ENCODE measurements at regions not wholly inside any gene's neighbourhood (a gene's known extent, or its start where the extent isn't known, plus 50 kb on each side); places are given as distances from the start of the nearest gene placed in this dataset.

DNA sequence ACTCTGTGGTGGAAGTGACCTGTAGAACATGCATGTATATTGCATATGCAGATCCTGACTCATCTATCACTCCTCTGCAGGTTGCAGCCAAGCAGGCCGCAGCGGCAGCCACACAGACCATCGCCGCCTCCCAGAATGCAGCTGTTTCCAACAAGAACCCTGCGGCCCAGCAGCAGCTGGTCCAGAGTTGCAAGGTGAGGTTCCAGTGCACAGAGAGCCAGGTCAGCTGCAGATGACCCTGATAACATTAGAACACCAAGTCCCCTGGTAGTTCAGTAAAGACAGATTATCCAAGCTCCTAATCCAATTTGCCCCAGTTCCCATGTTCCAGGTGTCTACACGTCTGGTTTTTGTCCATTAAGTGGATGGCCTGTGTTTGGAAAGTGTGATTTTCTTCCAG lies 325.1 kb upstream of the TPM1 start:
- no peak for ATAC-seq
- no peaks in the 10 kb centered on the region for H3K4me1 ChIP-seq (ENCODE audit: control insufficient read depth, insufficient read depth, low read length)
- intact Hi-C loops (cut with DNase I), result no loop called here
- no peak for DNase-seq
- no peak overlapping the region for H3K27ac ChIP-seq (ENCODE audit: low read length)
- H3K4me3 ChIP-seq (ENCODE audit: low read length), result no peak overlapping the region
- 94% methylated on average over 6 of the region's 6 CpGs for WGBS
- no peaks in the 10 kb centered on the region for H3K27me3 ChIP-seq (ENCODE audit: control insufficient read depth, insufficient read depth)
- H3K9me3 ChIP-seq (ENCODE audit: control insufficient read depth, low read length), result no peaks in the 10 kb centered on the region

DNA sequence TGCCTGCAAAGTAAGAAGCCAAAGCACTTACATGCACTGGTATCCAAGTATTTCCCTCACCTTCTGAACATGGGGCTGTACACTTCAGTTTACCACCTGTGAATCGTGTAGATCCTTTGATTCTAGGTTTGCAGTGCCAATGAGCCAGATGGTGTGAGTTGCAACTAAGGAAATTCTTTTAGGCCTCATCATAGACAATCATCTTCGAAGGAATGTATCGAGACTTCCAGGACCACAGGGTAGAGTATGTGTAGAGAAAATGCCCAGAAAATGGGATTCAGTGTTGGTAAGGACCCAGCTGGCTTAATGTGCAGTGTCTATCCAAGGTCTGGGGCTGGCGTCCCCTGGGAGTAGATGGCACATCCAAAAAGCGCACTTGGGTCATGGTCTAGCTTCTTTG lies 323.2 kb upstream of the TPM1 start:
- WGBS, result 96% methylated on average over 5 of the region's 5 CpGs
- Histone ChIP-seq H3K4me3 (ENCODE audit: low read length) (no peak overlapping the region), H3K9me3 (ENCODE audit: control insufficient read depth, low read length) (no peaks in the 10 kb centered on the region), H3K27ac (ENCODE audit: low read length) (no peak overlapping the region), H3K4me1 (ENCODE audit: control insufficient read depth, insufficient read depth, low read length) (no peaks in the 10 kb centered on the region), H3K27me3 (ENCODE audit: control insufficient read depth, insufficient read depth) (no peaks in the 10 kb centered on the region)
- DNase-seq (no peak), ATAC-seq (no peak)
- intact Hi-C loops (cut with DNase I), result no loop called here

DNA sequence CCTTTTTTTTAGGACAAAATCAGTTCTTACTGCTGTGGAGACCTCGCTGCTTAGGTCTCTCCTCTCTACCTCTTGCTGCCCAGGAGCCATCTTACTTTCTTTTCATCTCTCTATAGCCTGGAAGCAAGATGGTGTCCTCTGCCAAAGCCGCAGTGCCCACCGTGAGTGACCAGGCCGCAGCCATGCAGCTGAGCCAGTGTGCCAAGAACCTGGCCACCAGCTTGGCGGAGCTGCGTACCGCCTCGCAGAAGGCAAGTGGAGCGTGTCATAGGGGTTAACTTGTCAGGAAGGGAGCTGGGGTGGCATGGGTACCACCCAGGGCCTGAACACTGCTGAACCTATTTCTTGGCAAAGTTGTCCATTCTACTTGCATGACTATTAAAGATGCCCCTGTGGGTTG lies 320.3 kb upstream of the TPM1 start:
- Histone ChIP-seq H3K27ac (ENCODE audit: low read length) (no peak overlapping the region), H3K4me1 (ENCODE audit: control insufficient read depth, insufficient read depth, low read length) (no peaks in the 10 kb centered on the region), H3K27me3 (ENCODE audit: control insufficient read depth, insufficient read depth) (no peaks in the 10 kb centered on the region), H3K4me3 (ENCODE audit: low read length) (no peak overlapping the region), H3K9me3 (ENCODE audit: control insufficient read depth, low read length) (no peaks in the 10 kb centered on the region)
- DNase-seq, result no peak
- intact Hi-C loops (cut with DNase I), result no loop called here
- ATAC-seq, result no peak
- WGBS, result 99% methylated on average over 9 of the region's 9 CpGs

DNA sequence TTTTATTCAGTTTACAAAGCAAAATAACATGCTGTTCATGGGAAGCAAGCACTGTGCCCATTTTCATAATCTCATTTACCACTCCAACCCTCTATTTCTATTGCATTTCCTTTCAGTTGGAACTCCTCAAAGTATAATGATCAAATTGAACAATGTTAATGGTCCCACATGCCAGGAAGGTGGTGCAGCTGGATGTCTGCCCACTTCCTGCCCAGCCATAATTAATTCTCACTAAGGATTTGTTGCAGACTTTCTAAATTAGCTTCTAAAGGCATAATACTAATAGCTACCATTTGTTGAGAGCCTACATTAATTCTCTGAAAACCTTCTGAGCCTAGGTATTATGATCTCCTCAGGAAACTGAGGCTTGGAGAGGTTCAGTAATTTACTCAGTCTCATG lies 316.1 kb upstream of the TPM1 start:
- Histone ChIP-seq H3K27me3 (ENCODE audit: control insufficient read depth, insufficient read depth) (no peaks in the 10 kb centered on the region), H3K4me3 (ENCODE audit: low read length) (no peak overlapping the region), H3K27ac (ENCODE audit: low read length) (no peak overlapping the region), H3K9me3 (ENCODE audit: control insufficient read depth, low read length) (no peaks in the 10 kb centered on the region), H3K4me1 (ENCODE audit: control insufficient read depth, insufficient read depth, low read length) (no peaks in the 10 kb centered on the region)
- intact Hi-C loops (cut with DNase I), result no loop called here
- no peak for ATAC-seq
- no peak for DNase-seq

DNA sequence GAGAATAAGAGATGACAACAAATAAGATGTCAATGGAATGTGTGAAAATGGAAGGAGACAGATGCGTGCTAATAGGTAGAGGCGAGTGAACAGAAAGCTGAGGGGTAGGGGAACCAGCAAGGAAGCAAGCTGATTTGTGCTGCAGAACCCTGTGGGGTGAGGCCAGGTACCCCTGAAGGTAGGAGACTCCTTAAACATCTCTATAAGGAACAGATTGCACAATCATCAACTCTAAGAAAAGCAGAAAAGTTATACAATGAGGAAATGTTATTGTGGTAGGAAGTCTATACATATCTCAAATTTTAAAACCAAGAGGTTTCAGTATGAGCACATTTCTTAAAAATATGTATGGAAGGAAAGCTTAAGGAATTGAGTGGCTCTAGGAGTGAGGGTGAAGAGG lies 315.0 kb upstream of the TPM1 start:
- Histone ChIP-seq H3K27ac (ENCODE audit: low read length) (no peak overlapping the region), H3K4me3 (ENCODE audit: low read length) (no peak overlapping the region), H3K27me3 (ENCODE audit: control insufficient read depth, insufficient read depth) (no peaks in the 10 kb centered on the region), H3K4me1 (ENCODE audit: control insufficient read depth, insufficient read depth, low read length) (no peaks in the 10 kb centered on the region), H3K9me3 (ENCODE audit: control insufficient read depth, low read length) (no peaks in the 10 kb centered on the region)
- 96% methylated on average over 2 of the region's 2 CpGs for WGBS
- ATAC-seq, result no peak
- DNase-seq, result no peak
- intact Hi-C loops (cut with DNase I), result no loop called here

DNA sequence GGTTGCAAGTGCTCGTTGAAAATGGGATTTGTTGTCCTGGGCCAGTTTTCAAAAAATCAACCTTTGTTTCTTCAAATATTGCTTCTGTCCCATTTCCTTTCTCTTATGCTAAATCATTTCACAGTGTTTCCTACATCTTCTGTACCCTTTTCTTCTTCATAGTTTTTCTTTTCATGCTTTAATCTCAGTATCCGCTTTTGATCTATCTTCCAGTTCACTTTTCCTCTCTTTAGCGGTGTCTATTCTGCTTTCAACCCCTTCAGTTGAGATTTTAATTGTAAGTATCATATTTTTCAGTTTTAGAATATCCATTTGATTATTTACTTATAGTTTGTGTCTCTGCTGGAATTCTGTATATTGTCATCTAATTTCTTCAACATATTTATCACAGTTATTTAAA lies 311.7 kb upstream of the TPM1 start:
- Histone ChIP-seq H3K27ac (ENCODE audit: low read length) (no peak overlapping the region), H3K4me3 (ENCODE audit: low read length) (no peak overlapping the region), H3K27me3 (ENCODE audit: control insufficient read depth, insufficient read depth) (no peaks in the 10 kb centered on the region), H3K9me3 (ENCODE audit: control insufficient read depth, low read length) (no peaks in the 10 kb centered on the region), H3K4me1 (ENCODE audit: control insufficient read depth, insufficient read depth, low read length) (no peaks in the 10 kb centered on the region)
- DNase-seq (no peak), ATAC-seq (no peak)
- WGBS, result 95% methylated on average over 3 of the region's 3 CpGs
- intact Hi-C loops (cut with DNase I), result no loop called here

DNA sequence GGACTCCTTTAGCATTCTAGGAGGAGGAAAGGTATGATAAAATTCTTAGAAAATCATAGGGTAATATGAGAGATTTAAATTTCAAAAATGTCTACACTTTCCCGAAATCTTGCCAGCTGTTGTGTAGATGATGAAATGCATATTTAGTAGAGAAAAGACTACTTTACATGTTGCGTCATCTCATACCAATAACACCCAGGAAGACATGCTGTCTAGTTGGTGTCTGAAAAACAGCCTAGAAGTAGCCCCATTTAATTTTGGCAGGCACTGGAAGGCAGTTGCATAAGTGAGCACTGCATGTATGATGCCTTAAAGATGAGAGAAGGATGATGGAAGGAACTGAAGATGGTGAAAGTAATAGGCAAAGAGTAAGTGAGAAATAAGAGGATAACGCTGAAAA lies 310.5 kb upstream of the TPM1 start:
- H3K27ac ChIP-seq (ENCODE audit: low read length), result no peak overlapping the region
- no peak for DNase-seq
- H3K4me1 ChIP-seq (ENCODE audit: control insufficient read depth, insufficient read depth, low read length), result no peaks in the 10 kb centered on the region
- no peaks in the 10 kb centered on the region for H3K9me3 ChIP-seq (ENCODE audit: control insufficient read depth, low read length)
- intact Hi-C loops (cut with DNase I), result no loop called here
- no peak overlapping the region for H3K4me3 ChIP-seq (ENCODE audit: low read length)
- 95% methylated on average over 3 of the region's 3 CpGs for WGBS
- no peak for ATAC-seq
- no peaks in the 10 kb centered on the region for H3K27me3 ChIP-seq (ENCODE audit: control insufficient read depth, insufficient read depth)

DNA sequence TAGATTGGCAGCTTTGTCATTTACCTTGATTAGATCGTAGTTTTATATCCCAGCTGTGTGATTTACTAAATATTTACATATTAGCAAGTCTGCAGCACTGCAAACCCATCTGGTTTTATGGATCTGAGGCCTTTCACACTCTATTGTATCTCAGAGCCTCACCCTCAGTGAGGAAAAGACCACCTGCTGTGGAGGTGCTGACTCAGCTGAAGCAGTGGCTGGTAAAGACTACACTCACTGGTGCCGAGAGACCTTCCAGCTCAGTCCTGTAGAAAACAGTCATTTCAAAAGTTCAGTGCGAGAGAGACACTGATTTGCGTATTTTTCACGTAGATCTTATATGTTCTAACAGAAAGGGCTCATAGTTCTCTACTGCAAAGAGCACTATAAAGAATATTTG lies 307.8 kb upstream of the TPM1 start:
- Histone ChIP-seq H3K27me3 (ENCODE audit: control insufficient read depth, insufficient read depth) (no peaks in the 10 kb centered on the region), H3K9me3 (ENCODE audit: control insufficient read depth, low read length) (no peaks in the 10 kb centered on the region), H3K4me1 (ENCODE audit: control insufficient read depth, insufficient read depth, low read length) (no peaks in the 10 kb centered on the region), H3K27ac (ENCODE audit: low read length) (no peak overlapping the region), H3K4me3 (ENCODE audit: low read length) (no peak overlapping the region)
- intact Hi-C loops (cut with DNase I), result no loop called here
- WGBS, result 92% methylated on average over 5 of the region's 5 CpGs
- DNase-seq (no peak), ATAC-seq (no peak)

DNA sequence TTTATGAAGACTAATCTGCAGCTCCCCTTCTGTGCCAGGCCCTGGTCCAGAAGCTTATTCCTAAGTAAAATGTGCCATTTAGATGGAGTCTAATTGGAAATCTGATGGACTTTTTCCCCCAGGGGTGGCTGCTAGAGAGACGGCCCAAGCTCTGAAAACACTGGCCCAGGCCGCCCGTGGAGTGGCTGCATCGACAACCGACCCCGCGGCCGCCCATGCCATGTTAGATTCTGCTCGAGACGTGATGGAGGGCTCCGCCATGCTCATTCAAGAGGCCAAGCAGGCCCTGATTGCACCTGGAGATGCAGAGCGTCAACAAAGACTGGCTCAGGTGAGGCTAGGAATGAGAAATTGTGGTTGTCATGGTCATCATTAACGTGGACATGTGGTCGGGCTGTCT lies 305.8 kb upstream of the TPM1 start:
- ATAC-seq, result no peak
- DNase-seq, result no peak
- Histone ChIP-seq H3K27me3 (ENCODE audit: control insufficient read depth, insufficient read depth) (no peaks in the 10 kb centered on the region), H3K9me3 (ENCODE audit: control insufficient read depth, low read length) (no peaks in the 10 kb centered on the region), H3K27ac (ENCODE audit: low read length) (no peak overlapping the region), H3K4me3 (ENCODE audit: low read length) (no peak overlapping the region), H3K4me1 (ENCODE audit: control insufficient read depth, insufficient read depth, low read length) (peaks cover 5% of the 10 kb centered on the region)
- WGBS, result 96% methylated on average over 14 of the region's 14 CpGs
- intact Hi-C loops (cut with DNase I), result no loop called here

DNA sequence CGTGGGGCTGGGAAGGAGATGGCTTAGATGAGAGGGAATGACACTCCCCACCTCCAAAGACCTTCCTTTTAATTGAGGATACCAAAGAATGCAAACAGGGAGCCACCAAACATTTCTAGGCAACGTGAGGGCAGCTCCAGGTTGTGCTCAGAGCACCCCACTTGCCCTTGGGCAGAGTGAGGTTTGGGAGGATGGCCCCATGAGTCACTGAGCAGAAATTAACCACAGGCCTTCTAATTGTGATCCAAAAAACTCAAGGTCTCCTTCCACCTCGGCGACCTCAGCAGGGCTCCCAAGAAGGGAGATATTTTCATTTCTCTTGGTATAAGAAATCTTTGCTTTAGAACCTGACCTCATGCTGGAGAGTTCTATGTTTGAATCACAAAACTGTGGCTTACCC lies 305.0 kb upstream of the TPM1 start:
- H3K4me1 ChIP-seq (ENCODE audit: control insufficient read depth, insufficient read depth, low read length), result peaks cover 9% of the 10 kb centered on the region
- H3K4me3 ChIP-seq (ENCODE audit: low read length), result no peak overlapping the region
- ATAC-seq, result no peak
- no peak overlapping the region for H3K27ac ChIP-seq (ENCODE audit: low read length)
- no peak for DNase-seq
- WGBS, result 91% methylated on average over 4 of the region's 4 CpGs
- H3K9me3 ChIP-seq (ENCODE audit: control insufficient read depth, low read length), result no peaks in the 10 kb centered on the region
- intact Hi-C loops (cut with DNase I), result no loop called here
- no peaks in the 10 kb centered on the region for H3K27me3 ChIP-seq (ENCODE audit: control insufficient read depth, insufficient read depth)

DNA sequence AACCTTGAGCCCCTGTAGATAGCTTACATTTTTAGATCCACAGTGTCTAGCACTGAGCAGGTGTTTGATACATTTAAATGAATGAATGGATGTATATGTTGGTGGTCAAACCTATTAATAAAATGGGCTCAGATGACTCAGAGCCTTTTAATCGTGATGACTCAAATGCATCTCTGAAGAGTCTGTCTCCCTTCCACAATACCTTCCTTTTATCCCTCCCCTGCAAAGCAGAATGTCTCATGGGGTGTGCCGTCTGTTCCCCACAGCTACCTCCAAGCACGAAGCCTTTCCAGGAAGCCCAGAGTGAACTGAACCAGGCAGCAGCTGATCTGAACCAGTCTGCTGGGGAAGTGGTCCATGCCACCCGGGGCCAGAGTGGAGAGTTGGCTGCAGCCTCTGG lies 303.5 kb upstream of the TPM1 start:
- Histone ChIP-seq H3K4me1 (ENCODE audit: control insufficient read depth, insufficient read depth, low read length) (peaks cover 12% of the 10 kb centered on the region), H3K27ac (ENCODE audit: low read length) (no peak overlapping the region), H3K4me3 (ENCODE audit: low read length) (no peak overlapping the region), H3K27me3 (ENCODE audit: control insufficient read depth, insufficient read depth) (no peaks in the 10 kb centered on the region), H3K9me3 (ENCODE audit: control insufficient read depth, low read length) (no peaks in the 10 kb centered on the region)
- 86% methylated on average over 4 of the region's 4 CpGs for WGBS
- ATAC-seq (no peak), DNase-seq (no peak)
- intact Hi-C loops (cut with DNase I), result no loop called here

DNA sequence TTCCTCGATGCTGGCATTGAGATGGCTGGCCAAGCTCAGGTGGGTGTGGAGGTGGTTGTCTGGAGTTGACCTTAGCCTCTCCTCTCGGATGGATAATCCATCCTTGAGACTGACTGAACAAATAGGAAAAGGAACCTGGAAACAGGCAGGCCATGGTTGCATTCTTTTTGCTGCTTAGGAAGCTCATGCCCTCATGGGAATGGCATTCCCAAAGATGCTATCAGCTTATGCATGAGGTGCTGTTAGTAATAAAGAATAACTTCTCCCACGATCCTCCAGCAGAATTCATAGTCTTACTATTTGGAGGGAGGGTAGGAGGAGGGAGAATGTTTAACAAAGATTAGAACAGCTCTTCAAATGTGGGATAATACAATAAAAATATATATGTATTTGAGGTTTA lies 303.0 kb upstream of the TPM1 start:
- Histone ChIP-seq H3K9me3 (ENCODE audit: control insufficient read depth, low read length) (no peaks in the 10 kb centered on the region), H3K27me3 (ENCODE audit: control insufficient read depth, insufficient read depth) (no peaks in the 10 kb centered on the region), H3K27ac (ENCODE audit: low read length) (no peak overlapping the region), H3K4me1 (ENCODE audit: control insufficient read depth, insufficient read depth, low read length) (peaks cover 12% of the 10 kb centered on the region), H3K4me3 (ENCODE audit: low read length) (no peak overlapping the region)
- intact Hi-C loops (cut with DNase I), result no loop called here
- no peak for DNase-seq
- ATAC-seq, result no peak
- 85% methylated on average over 3 of the region's 3 CpGs for WGBS
